Panc1 (cell line): ENCODE measurements at regions not wholly inside any gene's neighbourhood (a gene's known extent, or its start where the extent isn't known, plus 50 kb on each side); places are given as distances from the start of the nearest gene placed in this dataset.

Source experiments
- ATAC-seq: fragments of 200-7000 bp; cut with Tn5 transposase; 2 replicates; pipeline ENCODE4 v1.9.1; 2020; ENCODE audit warnings: mild to moderate bottlenecking, moderate library complexity
- BruUV-seq: library from RNA; stranded (reverse); fragments of 400-500 nt; replicated peaks from 2 replicates; lab custom pipeline; 2021; lab: Mats Ljungman, UMichigan
- CTCF ChIA-PET: fragments of 300-600 bp; sonication (Branson Sonifier 250); formaldehyde crosslinking; loops from one replicate; lab custom pipeline; 2022; ENCODE audit warnings: antibody characterized with exemption; lab: Charles Lee
- POLR2A ChIA-PET: fragments of 300-600 bp; sonication (Branson Sonifier 250); formaldehyde crosslinking; loops from one replicate; lab custom pipeline; 2022; ENCODE audit warnings: antibody characterized with exemption; lab: Charles Lee
- DNase-seq: peaks from one replicate; pipeline ENCODE4 v3.0.0-alpha.2; 2010; ENCODE audit warnings: low read depth, low spot score
- H3K27ac ChIP-seq: 2 replicates; pipeline ENCODE4 v1.5.1; 2011; ENCODE audit warnings: mild to moderate bottlenecking, low read length, inconsistent platforms
- H3K27me3 ChIP-seq: fragments of 200-500 bp; sonication (Bioruptor generic); 2 replicates; pipeline ENCODE4 v1.6.0; 2014; ENCODE audit warnings: low read length, inconsistent platforms; ENCODE audit not compliant: control insufficient read depth, insufficient read depth
- H3K36me3 ChIP-seq: fragments of 200-500 bp; sonication (Bioruptor generic); 2 replicates; pipeline ENCODE4 v1.5.1; 2014; ENCODE audit warnings: inconsistent platforms, mild to moderate bottlenecking, low read length, moderate library complexity; ENCODE audit not compliant: control insufficient read depth, insufficient read depth
- H3K4me1 ChIP-seq: 2 replicates; pipeline ENCODE4 v1.5.1; 2011; ENCODE audit warnings: inconsistent platforms, mild to moderate bottlenecking, low read length, moderate library complexity; ENCODE audit not compliant: control insufficient read depth, insufficient read depth
- H3K4me3 ChIP-seq, 2 experiments: 2 replicates each; pipeline ENCODE4 v1.5.1; 2011 to 2012; ENCODE audit warnings: low read depth in 2 of 2, low read length in 2 of 2, mild to moderate bottlenecking in 2 of 2, inconsistent platforms in 1 of 2, moderate library complexity in 1 of 2
- H3K9me3 ChIP-seq: fragments of 200-500 bp; sonication (Bioruptor generic); 2 replicates; pipeline ENCODE4 v1.5.1; 2014; ENCODE audit warnings: low read depth, mild to moderate bottlenecking, inconsistent platforms, low read length, moderate library complexity; ENCODE audit not compliant: control insufficient read depth, insufficient read depth
- CTCF ChIP-seq: fragments of 450-650 bp; IDR thresholded peaks from 2 replicates; pipeline ENCODE4 v1.5.1; 2017; ENCODE audit warnings: mild to moderate bottlenecking
- POLR2AphosphoS5 ChIP-seq: IDR thresholded peaks from 2 replicates; pipeline ENCODE4 v1.6.1; 2012; ENCODE audit warnings: mild to moderate bottlenecking, low read depth, low read length, moderate library complexity
- SIN3A ChIP-seq: IDR thresholded peaks from 2 replicates; pipeline ENCODE4 v1.6.1; 2012; ENCODE audit warnings: low read depth, mild to moderate bottlenecking, low read length, moderate library complexity, borderline replicate concordance; ENCODE audit not compliant: insufficient read depth
- TCF7L2 ChIP-seq: IDR thresholded peaks from 2 replicates; pipeline ENCODE4 v1.6.1; 2011; ENCODE audit warnings: mild to moderate bottlenecking, low read depth, low read length, inconsistent platforms
- in situ Hi-C: cut with HindIII; loops from 2 replicates; pipeline ENCODE4 v1.10.0; 2016; ENCODE audit warnings: low sequenced_read_pairs, low pct_unique_long_range_greater_than_20kb
- intact Hi-C: fragments of 100-400 bp; cut with micrococcal nuclease; formaldehyde crosslinking; loops from one replicate; pipeline ENCODE4 v1.10.0; 2022; ENCODE audit not compliant: unreplicated experiment
- TF ChIP-seq, protein P1 (sequence below), 2 experiments: IDR thresholded peaks; 2 replicates each; pipeline ENCODE4 v1.6.1; 2011 to 2012; ENCODE audit warnings: low read depth in 2 of 2, control low read depth in 1 of 2, low read length in 1 of 2, mild to moderate bottlenecking in 1 of 2, moderate library complexity in 1 of 2; ENCODE audit not compliant: insufficient read depth in 1 of 2

DNA sequence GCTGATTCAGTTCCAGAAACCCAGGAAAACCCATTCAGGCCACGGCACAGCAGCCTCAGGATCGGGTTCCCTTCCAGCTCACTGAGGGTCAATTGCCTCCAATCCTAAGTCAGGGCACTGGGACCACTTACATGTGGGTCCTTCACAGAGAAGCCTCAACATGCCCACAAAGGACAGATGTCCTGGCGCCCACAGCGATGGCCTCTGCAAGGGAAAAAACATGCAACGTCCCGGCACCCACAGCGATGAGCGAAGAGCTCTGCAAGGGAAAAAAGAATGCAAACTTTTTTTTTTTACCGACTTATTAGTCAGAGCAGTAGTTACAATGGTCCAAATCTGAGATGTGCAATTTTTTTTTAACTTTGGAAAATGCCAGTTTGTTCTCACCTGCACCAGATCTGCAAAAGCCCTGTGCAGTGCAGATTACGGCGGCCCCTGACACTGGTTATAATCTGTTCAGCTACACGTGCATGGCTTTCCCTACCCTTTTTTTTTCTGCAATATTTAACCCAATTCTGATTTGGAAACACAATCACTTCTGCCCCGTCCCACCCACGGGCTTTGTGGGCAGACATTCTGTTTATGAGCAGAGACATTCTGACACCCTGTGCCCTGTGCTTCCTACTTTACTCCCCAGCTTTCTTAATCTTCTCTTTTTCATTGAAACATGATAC is 159.3 kb upstream of the SALL3 start:
- peaks cover 64% of the 10 kb centered on the region for H3K27me3 ChIP-seq
- POLR2A ChIA-PET, result no interaction called here

GRCh38 chr18:78821396-78821795 is 158.2 kb upstream of the SALL3 start:
- intact Hi-C loops, result no loop called here
- no peak for TF ChIP-seq SIN3A
- TF ChIP-seq, protein P1, sequence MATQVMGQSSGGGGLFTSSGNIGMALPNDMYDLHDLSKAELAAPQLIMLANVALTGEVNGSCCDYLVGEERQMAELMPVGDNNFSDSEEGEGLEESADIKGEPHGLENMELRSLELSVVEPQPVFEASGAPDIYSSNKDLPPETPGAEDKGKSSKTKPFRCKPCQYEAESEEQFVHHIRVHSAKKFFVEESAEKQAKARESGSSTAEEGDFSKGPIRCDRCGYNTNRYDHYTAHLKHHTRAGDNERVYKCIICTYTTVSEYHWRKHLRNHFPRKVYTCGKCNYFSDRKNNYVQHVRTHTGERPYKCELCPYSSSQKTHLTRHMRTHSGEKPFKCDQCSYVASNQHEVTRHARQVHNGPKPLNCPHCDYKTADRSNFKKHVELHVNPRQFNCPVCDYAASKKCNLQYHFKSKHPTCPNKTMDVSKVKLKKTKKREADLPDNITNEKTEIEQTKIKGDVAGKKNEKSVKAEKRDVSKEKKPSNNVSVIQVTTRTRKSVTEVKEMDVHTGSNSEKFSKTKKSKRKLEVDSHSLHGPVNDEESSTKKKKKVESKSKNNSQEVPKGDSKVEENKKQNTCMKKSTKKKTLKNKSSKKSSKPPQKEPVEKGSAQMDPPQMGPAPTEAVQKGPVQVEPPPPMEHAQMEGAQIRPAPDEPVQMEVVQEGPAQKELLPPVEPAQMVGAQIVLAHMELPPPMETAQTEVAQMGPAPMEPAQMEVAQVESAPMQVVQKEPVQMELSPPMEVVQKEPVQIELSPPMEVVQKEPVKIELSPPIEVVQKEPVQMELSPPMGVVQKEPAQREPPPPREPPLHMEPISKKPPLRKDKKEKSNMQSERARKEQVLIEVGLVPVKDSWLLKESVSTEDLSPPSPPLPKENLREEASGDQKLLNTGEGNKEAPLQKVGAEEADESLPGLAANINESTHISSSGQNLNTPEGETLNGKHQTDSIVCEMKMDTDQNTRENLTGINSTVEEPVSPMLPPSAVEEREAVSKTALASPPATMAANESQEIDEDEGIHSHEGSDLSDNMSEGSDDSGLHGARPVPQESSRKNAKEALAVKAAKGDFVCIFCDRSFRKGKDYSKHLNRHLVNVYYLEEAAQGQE (IDR thresholded peaks at IDR 0.05; ENCODE audit: insufficient read depth in 1 of 2, low read depth in 2 of 2, low read length in 1 of 2), result no peak
- TF ChIP-seq POLR2AphosphoS5, result no peak
- H3K4me1 ChIP-seq, result peaks cover 7% of the 10 kb centered on the region
- ChIA-PET CTCF (no interaction called here), POLR2A (no interaction called here)
- H3K27me3 ChIP-seq, result peaks cover 60% of the 10 kb centered on the region
- in situ Hi-C loops, result no loop called here
- ATAC-seq (no peak), DNase-seq (no peak)
- peaks cover 4% of the 10 kb centered on the region; the same call in 1 of the 2 replicates for H3K9me3 ChIP-seq
- BruUV-seq, result no TSS peak
- H3K4me3 ChIP-seq, result no peak overlapping the region
- H3K27ac ChIP-seq, result no peak overlapping the region
- no peaks in the 10 kb centered on the region for H3K36me3 ChIP-seq

More for the DNA sequence above, 159.3 kb upstream of the SALL3 start:
- CTCF ChIA-PET, result interaction anchor here (0.6 kb wide), 1 partner anchor 127 kb away, joined by 3 read pairs; no protein-coding TSS in a partner anchor
- Histone ChIP-seq H3K36me3 (no peaks in the 10 kb centered on the region), H3K27ac (no peak overlapping the region), H3K4me3 (no peak overlapping the region), H3K9me3 (peaks cover 4% of the 10 kb centered on the region; the same call in 1 of the 2 replicates), H3K4me1 (peaks cover 7% of the 10 kb centered on the region)
- no peak for DNase-seq
- TF ChIP-seq TCF7L2 (no peak), CTCF (no peak), POLR2AphosphoS5 (no peak), SIN3A (no peak)
- TF ChIP-seq, protein P1 (IDR thresholded peaks at IDR 0.05; ENCODE audit: insufficient read depth in 1 of 2, low read depth in 2 of 2, low read length in 1 of 2), result no peak
- ATAC-seq, result no peak
- BruUV-seq, result no TSS peak
- intact Hi-C loops (no loop called here), in situ Hi-C loops (no loop called here)
